Right atrium auricular region (tissue), 2 donors: ENCODE measurements at regions not wholly inside any gene's neighbourhood (a gene's known extent, or its start where the extent isn't known, plus 50 kb on each side); places are given as distances from the start of the nearest gene placed in this dataset.
"Not testable (repeated sequence)": the region's sequence is repeated elsewhere in the genome, so short reads cannot be mapped to it uniquely, and the experiment has no call there.

Experiments
- DNase-seq: peaks from one replicate; pipeline ENCODE4 v3.0.0-alpha.2; 2019; ENCODE audit warnings: low spot score
- H3K27ac ChIP-seq, 2 donors: fragments of 200-600 bp; sonication (generic); 1 replicate in 1 of 2; 2 replicates in 1 of 2; pipeline ENCODE4 v1.5.1; 2016 to 2019
- H3K27me3 ChIP-seq, 2 donors: fragments of 200-600 bp; sonication (generic); one replicate each; pipeline versions ENCODE4 v1.5.1 to v1.6.0; 2017 to 2019
- H3K36me3 ChIP-seq: fragments of 200-600 bp; sonication (generic); one replicate; pipeline ENCODE4 v1.5.1; 2016
- H3K4me1 ChIP-seq, 2 donors: fragments of 200-600 bp; sonication (generic); one replicate each; pipeline versions ENCODE4 v1.5.1 to v1.6.0; 2017 to 2019
- H3K4me3 ChIP-seq, 2 donors: fragments of 200-600 bp; sonication (generic); 1 replicate in 1 of 2; 2 replicates in 1 of 2; pipeline ENCODE4 v1.5.1; 2017 to 2019; ENCODE audit warnings: mild to moderate bottlenecking in 1 of 2, moderate library complexity in 1 of 2
- H3K9me3 ChIP-seq, 2 donors: fragments of 200-600 bp; sonication (generic); one replicate each; pipeline ENCODE4 v1.5.1; 2019
- CTCF ChIP-seq, 2 donors: fragments of 200-600 bp; sonication (generic); IDR thresholded peaks; one replicate each; pipeline ENCODE4 v1.5.1; 2019; ENCODE audit warnings: antibody characterized with exemption in 2 of 2

GRCh38 chr16:17034477-17035252 lies 436.1 kb downstream of the XYLT1 start:
- no peaks in the 10 kb centered on the region for H3K4me1 ChIP-seq
- peaks cover 0 to 2% of the 10 kb centered on the region in 2 donors for H3K9me3 ChIP-seq
- no peak for TF ChIP-seq CTCF (IDR thresholded peaks at IDR 0.05)
- no peaks in the 10 kb centered on the region for H3K27me3 ChIP-seq
- no peak for DNase-seq
- H3K4me3 ChIP-seq = no peak overlapping the region
- H3K27ac ChIP-seq = no peak overlapping the region
- H3K36me3 ChIP-seq = no peaks in the 10 kb centered on the region

- H3K27ac ChIP-seq = no peak overlapping the region
- H3K27me3 ChIP-seq = no peaks in the 10 kb centered on the region
- no peak for DNase-seq
- TF ChIP-seq CTCF (IDR thresholded peaks at IDR 0.05) = no peak
- H3K4me1 ChIP-seq = no peaks in the 10 kb centered on the region
- H3K9me3 ChIP-seq = no peaks in the 10 kb centered on the region
- H3K4me3 ChIP-seq = no peak overlapping the region
- H3K36me3 ChIP-seq = no peaks in the 10 kb centered on the region
Observed at GRCh38 chr16:17037499-17037898, 433.3 kb downstream of the XYLT1 start.

- H3K27me3 ChIP-seq = no peaks in the 10 kb centered on the region
- DNase-seq = no peak
- no peaks in the 10 kb centered on the region for H3K4me1 ChIP-seq
- TF ChIP-seq CTCF (IDR thresholded peaks at IDR 0.05) = no peak
- no peaks in the 10 kb centered on the region for H3K9me3 ChIP-seq
- no peak overlapping the region for H3K4me3 ChIP-seq
- H3K27ac ChIP-seq = no peak overlapping the region
- H3K36me3 ChIP-seq = no peaks in the 10 kb centered on the region
Observed at GRCh38 chr16:17038415-17038814, 432.3 kb downstream of the XYLT1 start.

GRCh38 chr16:17049109-17049508 lies 421.7 kb downstream of the XYLT1 start:
- not testable (repeated sequence) for H3K27me3 ChIP-seq, H3K36me3 ChIP-seq, H3K27ac ChIP-seq, H3K4me3 ChIP-seq, H3K4me1 ChIP-seq, DNase-seq
- H3K9me3 ChIP-seq = peaks cover 0 to 15% of the 10 kb centered on the region in 2 donors

GRCh38 chr16:17050468-17050867 lies 420.3 kb downstream of the XYLT1 start:
- no peak for TF ChIP-seq CTCF (IDR thresholded peaks at IDR 0.05)
- no peak for DNase-seq
- no peak overlapping the region for H3K27ac ChIP-seq
- H3K4me3 ChIP-seq = no peak overlapping the region
- H3K27me3 ChIP-seq = no peaks in the 10 kb centered on the region
- peaks cover 0 to 23% of the 10 kb centered on the region in 2 donors for H3K9me3 ChIP-seq
- H3K4me1 ChIP-seq = no peaks in the 10 kb centered on the region
- H3K36me3 ChIP-seq = no peaks in the 10 kb centered on the region
